Germinal center (tissue), 1 donor: ENCODE measurements at regions not wholly inside any gene's neighbourhood (a gene's known extent, or its start where the extent isn't known, plus 50 kb on each side); places are given as distances from the start of the nearest gene placed in this dataset.
A peak's percentile ranks its signal among the peaks of the same experiment; 100 is the strongest.

Experiments
- DNase-seq: peaks from one replicate; pipeline ENCODE4 v3.0.0; 2012; ENCODE audit warnings: mixed read lengths, low spot score

GRCh38 chr2:103959174-103960128 is 894.5 kb upstream of the POU3F3 start:
- peak; percentile 26 for DNase-seq

GRCh38 chr2:103960129-103960513 is 893.8 kb upstream of the POU3F3 start:
- no peak for DNase-seq

- DNase-seq: no peak
Observed at GRCh38 chr2:103960951-103961350, 893.0 kb upstream of the POU3F3 start.

DNA sequence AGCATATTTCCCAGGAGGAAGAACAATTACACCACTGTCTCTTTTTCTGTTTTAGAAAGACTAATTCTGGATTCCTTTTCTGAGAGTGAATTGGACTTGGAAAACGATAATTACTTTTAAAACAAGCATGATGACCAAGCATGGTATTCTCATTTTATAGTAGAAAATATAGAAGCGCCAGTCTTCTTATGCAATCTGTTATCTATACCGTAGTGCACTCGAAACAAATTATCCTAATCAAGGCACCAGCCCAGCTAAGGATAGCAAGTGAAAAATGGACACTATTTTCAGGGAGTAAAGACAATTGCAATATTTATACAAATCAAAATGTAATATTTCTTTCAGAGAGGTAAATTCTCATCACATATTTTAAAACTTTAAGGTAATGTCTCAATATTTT is 892.1 kb upstream of the POU3F3 start:
- DNase-seq: no peak

DNA sequence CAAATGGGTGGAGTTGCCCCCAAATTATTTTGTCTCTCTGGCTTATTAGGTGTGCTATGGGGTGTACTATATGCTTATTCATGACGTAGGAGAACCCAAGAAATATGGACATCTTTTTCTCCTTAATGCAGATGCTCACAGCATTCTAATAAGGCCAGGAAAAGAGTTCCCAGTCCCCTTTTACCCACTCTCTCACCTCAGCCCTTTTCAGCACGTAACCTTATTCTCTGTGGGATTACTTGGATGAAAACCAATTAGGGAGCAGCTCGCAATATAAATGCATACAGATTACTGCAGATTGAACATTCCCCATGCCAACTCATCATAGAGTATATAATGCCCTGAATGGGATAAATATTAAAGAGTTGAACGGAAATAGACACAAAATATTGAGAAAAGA is 891.2 kb upstream of the POU3F3 start:
- DNase-seq: no peak

DNA sequence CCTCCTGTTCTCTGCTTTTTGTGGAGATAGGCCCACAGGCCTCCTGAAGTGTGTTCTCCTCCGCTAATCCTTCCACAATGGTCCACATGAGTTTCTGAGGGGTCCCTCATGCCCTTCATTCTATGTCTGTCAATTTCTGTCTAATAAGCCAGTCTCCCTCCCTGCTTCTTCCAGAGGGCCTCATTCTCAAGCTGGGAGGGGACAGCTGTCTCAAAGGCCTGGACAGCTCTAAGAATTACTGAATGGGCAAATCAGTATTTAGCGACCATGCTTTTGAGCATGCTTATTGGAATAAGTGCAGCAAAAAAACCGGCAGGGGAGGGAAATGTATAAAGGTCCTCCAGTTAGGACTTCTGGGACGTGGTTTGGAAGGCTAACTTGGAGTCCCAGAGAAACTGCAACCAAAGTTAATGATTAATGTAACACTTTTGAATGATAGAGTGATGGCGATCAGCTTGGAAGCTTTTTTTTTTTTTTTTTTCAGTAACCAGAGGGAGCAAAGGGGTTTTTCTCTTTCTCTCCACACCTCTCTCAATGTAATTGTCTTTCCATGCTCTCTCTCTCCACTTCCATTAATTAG is 890.7 kb upstream of the POU3F3 start:
- DNase-seq: no peak

DNA sequence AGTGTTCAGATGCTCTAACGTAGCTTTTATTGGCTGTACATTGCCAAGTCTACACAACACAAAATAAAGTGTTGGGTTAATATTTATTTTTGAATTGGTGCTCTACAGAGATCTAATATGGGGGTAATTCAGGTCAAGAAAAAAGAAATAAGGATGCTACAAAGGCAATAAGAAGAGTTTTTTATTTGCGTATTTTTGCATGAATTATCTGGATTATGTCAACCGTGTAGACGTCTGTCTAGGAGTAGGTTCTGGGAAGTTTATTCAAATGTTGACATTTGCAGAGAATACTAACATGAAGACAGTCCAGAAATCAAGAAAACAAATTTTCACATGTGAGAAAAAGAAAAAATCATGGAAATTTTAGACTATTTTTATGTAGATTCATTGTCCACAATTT is 876.7 kb upstream of the POU3F3 start:
- DNase-seq: no peak

GRCh38 chr2:103977668-103978067 is 876.2 kb upstream of the POU3F3 start:
- DNase-seq: no peak

- no peak for DNase-seq
Observed at GRCh38 chr2:103980401-103980800, 873.5 kb upstream of the POU3F3 start.

DNA sequence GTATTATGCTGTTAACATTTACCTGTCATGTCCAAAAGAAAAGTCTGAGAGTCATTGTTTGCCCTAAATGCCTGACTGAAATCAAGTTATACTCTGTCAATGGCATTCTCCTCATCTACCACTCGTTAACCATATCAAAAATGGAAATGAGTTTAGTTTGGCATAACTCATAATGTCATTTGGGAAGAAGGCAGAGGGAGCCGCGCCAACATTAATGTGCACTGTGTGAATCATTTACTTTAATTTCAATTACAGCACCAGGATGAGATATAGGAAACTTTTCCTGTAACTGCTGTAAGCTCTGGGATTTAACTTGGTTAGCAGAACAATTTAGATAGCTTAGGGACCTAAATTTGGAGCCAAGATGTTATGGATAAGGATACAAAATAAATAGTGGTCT is 871.2 kb upstream of the POU3F3 start:
- no peak for DNase-seq

DNA sequence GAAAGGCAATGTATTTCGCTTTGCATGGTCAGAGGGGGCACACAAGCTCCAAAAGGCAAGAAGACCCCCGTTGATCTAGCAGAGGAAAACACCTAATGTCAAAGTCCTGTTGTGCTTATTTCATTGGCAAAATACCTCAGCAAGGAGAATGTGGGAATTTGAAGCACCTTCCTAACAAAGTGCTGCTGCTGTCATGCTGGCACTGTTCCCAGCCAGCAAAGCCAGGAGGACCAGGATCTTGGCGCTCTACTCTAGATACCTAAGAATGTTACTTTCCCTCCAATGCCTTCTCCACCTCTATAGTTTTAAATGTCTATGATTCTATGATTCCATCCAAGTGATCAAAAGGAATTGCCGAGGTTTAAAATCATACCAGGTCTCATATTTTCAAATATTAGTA is 867.9 kb upstream of the POU3F3 start:
- no peak for DNase-seq

DNA sequence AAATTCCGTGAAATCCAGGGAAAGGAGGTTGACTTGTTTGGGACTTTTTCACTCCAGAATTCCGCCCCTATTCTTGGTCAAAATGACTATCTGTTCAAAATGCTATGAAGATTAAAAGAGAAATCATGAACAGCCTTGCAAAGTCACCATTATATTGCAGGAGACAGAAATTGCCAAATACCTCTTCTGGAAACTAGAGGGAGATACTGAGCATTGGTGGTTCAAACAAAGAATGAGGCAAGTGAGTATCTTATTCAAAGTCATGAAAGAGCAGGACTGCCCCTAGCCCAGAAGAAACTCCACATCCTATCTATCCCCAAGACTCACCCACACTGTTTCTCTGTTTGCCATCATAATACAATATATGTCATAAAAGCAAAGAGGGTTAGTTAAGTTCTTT is 862.3 kb upstream of the POU3F3 start:
- peak; percentile 3 for DNase-seq

DNA sequence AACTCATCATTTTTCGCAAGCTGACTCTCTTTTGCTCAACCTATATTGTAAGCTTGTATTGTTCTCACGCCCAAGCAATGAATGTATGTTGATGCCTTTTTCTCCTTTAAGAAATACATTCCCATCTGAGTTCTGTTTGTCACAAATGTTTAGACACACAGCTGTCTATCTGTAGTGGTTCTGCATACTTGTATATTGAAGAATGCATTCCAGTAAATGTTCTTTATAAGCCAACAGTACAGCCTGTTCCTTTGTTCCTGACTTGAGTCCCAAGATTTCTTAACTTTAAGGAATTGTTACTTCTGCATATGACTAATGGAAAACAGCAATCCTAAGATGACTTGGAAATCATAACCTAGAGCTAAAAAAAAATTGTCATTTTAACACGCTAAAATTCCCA is 849.1 kb upstream of the POU3F3 start:
- no peak for DNase-seq

GRCh38 chr2:104016801-104017200 is 837.1 kb upstream of the POU3F3 start:
- no peak for DNase-seq

- DNase-seq: no peak
Observed at GRCh38 chr2:104023306-104023705, 830.6 kb upstream of the POU3F3 start.

GRCh38 chr2:104023765-104024164 is 830.1 kb upstream of the POU3F3 start:
- DNase-seq: no peak

DNA sequence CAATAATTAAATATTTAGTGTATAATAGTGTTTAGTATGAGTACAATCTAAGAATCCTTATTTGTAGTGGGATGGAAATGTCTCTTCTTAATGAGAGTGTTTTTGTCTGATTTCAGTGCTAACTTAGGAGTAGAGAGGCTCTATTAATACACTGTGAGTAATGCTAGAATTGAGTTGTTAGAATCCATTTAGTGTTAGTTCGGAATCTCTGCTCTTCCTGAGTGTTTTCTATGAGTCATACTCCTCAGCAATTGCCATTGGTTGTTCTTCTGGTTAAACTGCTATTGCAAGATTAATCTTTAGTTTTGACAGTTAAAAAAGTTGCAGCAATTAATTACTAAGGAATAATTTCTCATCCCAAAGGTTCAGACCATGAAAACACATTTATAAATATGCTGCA is 828.6 kb upstream of the POU3F3 start:
- no peak for DNase-seq

GRCh38 chr2:104026725-104027124 is 827.2 kb upstream of the POU3F3 start:
- no peak for DNase-seq

- DNase-seq: no peak
Observed at GRCh38 chr2:104027321-104027720, 826.6 kb upstream of the POU3F3 start.

DNA sequence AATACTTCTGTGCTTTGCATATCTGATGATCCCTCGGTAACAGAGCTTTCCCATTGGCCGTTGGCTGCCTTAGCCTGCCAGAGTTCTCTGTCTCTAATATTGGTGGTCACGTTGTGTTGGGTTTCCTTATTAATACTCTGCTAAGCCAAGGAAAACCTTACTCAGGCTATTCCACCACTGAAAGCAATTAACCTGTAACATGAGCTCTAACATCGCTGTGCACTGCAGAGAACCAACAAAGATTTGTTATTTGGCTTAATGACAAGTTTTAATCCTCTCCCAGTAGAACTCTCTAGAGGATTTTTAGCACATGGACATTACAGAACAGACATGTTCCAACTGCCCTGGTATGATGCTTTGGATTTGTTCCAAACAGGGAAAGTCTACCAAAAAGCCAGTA is 825.9 kb upstream of the POU3F3 start:
- DNase-seq: no peak

DNA sequence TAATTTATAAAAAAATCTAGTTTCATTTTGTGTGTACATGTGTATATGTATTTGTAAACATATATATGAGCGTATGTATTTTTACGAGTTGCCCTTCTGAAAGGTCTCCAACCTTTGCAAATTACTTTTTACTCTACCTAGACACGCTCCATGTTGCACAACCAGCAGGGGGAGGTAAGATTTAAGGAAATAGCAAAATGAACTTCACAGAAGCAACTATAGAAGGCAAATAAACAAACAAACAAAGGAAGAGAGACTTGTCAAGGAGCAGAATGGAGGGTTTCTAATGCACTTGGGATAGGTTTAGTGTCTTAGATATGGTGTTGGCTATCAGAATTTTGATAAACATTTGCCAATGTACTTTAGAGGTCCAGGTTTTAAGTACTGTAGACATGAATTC is 820.5 kb upstream of the POU3F3 start:
- peak; percentile 2 for DNase-seq

DNA sequence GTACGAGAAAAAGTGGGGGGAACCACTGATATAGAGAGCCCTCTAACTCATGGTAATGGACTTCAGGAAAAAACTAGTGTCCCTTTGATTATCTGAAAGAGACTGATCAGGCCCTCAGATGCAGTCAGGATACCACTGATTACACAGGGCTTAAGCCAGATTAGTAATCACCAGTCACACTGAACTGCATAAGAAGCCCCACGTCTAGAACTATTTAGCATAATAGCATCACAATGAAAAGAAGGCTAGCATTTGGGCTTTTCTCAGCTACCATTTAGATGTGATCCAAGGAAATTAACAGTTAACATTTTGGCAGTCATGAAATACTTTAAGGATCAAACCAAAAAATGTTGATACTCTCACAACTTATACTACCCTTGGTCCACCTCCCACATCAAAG is 813.1 kb upstream of the POU3F3 start:
- no peak for DNase-seq

DNA sequence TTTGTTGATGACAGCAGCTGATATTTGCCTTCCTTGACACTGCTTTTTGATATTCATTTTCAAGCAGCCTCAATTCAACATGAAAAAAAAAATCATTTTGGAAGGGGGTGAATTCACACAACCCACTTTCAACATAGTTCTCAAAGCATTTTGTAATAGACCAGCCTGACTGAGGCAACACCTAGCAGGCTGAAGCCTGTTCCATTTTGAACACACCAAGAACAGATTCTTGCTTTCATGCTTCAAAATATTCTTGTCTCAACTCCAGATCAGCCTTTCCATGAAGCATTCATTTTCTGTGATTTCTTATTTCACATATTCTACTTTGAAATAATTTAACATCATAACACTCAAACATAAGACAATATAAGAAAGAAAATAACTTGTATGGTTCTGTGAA is 812.6 kb upstream of the POU3F3 start:
- no peak for DNase-seq

GRCh38 chr2:104043864-104044263 is 810.1 kb upstream of the POU3F3 start:
- no peak for DNase-seq
